Activated naive CD8-positive, alpha-beta T cell (primary cell): ENCODE measurements at regions not wholly inside any gene's neighbourhood (a gene's known extent, or its start where the extent isn't known, plus 50 kb on each side); places are given as distances from the start of the nearest gene placed in this dataset.

ENCODE experiments used
- H3K27ac Mint-ChIP-seq: one replicate; pipeline ENCODE4 v1.8.0; 2021; ENCODE audit warnings: mixed read lengths
- H3K27me3 Mint-ChIP-seq: one replicate; pipeline ENCODE4 v1.8.0; 2021; ENCODE audit warnings: mixed read lengths
- H3K36me3 Mint-ChIP-seq: one replicate; pipeline ENCODE4 v1.8.0; 2021; ENCODE audit warnings: mixed read lengths
- H3K4me1 Mint-ChIP-seq: one replicate; pipeline ENCODE4 v1.8.0; 2021; ENCODE audit warnings: low read depth, mixed read lengths
- H3K4me3 Mint-ChIP-seq: one replicate; pipeline ENCODE4 v1.8.0; 2021; ENCODE audit warnings: mild to moderate bottlenecking, mixed read lengths
- H3K9me3 Mint-ChIP-seq: one replicate; pipeline ENCODE4 v1.8.0; 2021; ENCODE audit warnings: low read depth, mixed read lengths

GRCh38 chr4:23741681-23742191, 148.1 kb downstream of the PPARGC1A start:
- H3K4me3 Mint-ChIP-seq, result no peak overlapping the region
- no peaks in the 10 kb centered on the region for H3K9me3 Mint-ChIP-seq
- no peaks in the 10 kb centered on the region for H3K36me3 Mint-ChIP-seq
- H3K27me3 Mint-ChIP-seq, result no peaks in the 10 kb centered on the region
- no peaks in the 10 kb centered on the region for H3K4me1 Mint-ChIP-seq
- H3K27ac Mint-ChIP-seq, result no peak overlapping the region

DNA sequence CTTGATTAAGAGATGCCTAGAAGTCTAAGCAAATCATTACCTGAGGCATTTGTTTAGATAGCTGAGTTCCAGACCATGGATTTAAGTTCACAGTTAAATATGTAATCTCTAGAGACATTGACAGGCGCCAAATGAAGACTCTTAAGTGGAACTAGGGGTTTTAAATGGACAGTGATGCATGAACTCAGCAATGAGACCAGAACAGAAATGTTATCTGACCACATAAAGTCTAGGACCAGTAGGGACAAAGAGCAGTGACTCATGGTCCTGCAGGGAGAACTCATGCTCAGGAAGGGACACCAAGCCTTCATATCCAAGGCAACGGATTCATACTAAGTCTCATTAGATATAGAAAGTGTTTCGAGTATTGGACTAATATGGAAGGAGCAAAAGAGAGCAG, 152.3 kb downstream of the PPARGC1A start:
- Mint-ChIP-seq H3K4me1 (no peaks in the 10 kb centered on the region), H3K27ac (no peak overlapping the region), H3K36me3 (no peaks in the 10 kb centered on the region), H3K27me3 (no peaks in the 10 kb centered on the region), H3K9me3 (no peaks in the 10 kb centered on the region), H3K4me3 (no peak overlapping the region)

DNA sequence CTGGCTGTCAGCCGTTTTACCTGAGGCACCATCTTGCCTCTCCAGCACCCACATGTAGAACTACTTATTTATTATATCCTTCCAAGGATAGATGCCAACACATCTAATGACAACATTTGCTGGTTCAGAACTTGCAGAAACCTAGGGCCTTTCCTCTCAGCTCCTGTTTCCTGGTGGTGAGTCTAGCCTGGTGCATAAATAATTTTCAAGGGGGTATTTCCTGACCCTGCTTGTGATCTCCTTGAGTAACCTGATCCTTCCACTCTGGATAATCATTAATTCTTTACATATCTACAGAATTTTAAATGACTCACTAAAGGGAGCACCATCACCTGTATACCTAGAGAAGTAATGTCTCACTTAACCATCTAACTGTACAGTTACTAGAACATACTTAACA, 153.4 kb downstream of the PPARGC1A start:
- H3K36me3 Mint-ChIP-seq, result no peaks in the 10 kb centered on the region
- no peaks in the 10 kb centered on the region for H3K4me1 Mint-ChIP-seq
- no peak overlapping the region for H3K4me3 Mint-ChIP-seq
- H3K9me3 Mint-ChIP-seq, result no peaks in the 10 kb centered on the region
- H3K27ac Mint-ChIP-seq, result no peak overlapping the region
- H3K27me3 Mint-ChIP-seq, result no peaks in the 10 kb centered on the region

DNA sequence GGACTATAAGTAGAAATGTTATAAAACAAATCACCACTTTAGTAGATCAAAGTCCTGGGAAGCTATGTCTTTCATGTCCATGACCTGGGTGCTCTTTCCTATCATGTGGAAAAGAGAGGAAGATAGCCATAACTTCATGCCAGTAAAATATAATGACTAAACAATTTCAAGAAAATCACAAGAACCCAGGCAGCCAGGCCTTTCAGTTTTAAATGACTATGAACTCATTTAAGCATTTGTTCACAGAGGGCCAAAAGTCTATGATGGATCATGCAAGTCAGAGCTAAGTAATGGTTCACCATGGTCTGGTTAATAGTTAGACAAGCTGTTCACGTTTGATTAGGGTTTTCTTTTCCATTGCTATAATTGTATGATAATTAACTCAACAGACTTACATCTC, 155.8 kb downstream of the PPARGC1A start:
- H3K9me3 Mint-ChIP-seq, result no peaks in the 10 kb centered on the region
- no peaks in the 10 kb centered on the region for H3K36me3 Mint-ChIP-seq
- no peaks in the 10 kb centered on the region for H3K4me1 Mint-ChIP-seq

DNA sequence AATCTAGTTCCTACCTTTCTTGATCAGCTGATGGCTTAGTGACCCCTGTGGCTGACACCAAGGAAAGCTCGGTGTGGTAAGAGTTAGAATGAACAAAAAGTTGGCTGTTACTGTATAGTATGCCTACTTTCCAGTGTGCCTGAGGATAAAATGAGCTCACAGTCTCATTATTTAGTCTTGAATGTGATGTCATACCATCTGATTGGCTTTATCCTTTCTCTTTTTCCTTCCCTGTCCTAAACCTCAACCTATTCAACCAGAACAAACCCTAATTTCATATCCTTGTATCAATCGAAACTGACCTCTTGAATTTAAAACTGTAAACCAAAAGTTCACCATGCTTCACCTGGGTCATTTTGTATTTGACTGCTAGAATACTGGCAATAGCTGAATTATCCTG, 156.4 kb downstream of the PPARGC1A start:
- Mint-ChIP-seq H3K27ac (no peak overlapping the region), H3K36me3 (no peaks in the 10 kb centered on the region), H3K4me3 (no peak overlapping the region), H3K4me1 (no peaks in the 10 kb centered on the region), H3K9me3 (no peaks in the 10 kb centered on the region), H3K27me3 (no peaks in the 10 kb centered on the region)

More for the DNA sequence above, 155.8 kb downstream of the PPARGC1A start:
- Mint-ChIP-seq H3K4me3 (no peak overlapping the region), H3K27ac (no peak overlapping the region), H3K27me3 (no peaks in the 10 kb centered on the region)

- H3K4me1 Mint-ChIP-seq, result no peaks in the 10 kb centered on the region
- H3K27me3 Mint-ChIP-seq, result no peaks in the 10 kb centered on the region
- no peaks in the 10 kb centered on the region for H3K9me3 Mint-ChIP-seq
- H3K27ac Mint-ChIP-seq, result no peak overlapping the region
- H3K4me3 Mint-ChIP-seq, result no peak overlapping the region
- H3K36me3 Mint-ChIP-seq, result no peaks in the 10 kb centered on the region
These were observed 158.8 kb downstream of the PPARGC1A start for GRCh38 chr4:23730998-23731397.

GRCh38 chr4:23728971-23729370, 160.9 kb downstream of the PPARGC1A start:
- Mint-ChIP-seq H3K4me3 (no peak overlapping the region), H3K9me3 (no peaks in the 10 kb centered on the region), H3K4me1 (no peaks in the 10 kb centered on the region), H3K27me3 (no peaks in the 10 kb centered on the region), H3K27ac (no peak overlapping the region), H3K36me3 (no peaks in the 10 kb centered on the region)

DNA sequence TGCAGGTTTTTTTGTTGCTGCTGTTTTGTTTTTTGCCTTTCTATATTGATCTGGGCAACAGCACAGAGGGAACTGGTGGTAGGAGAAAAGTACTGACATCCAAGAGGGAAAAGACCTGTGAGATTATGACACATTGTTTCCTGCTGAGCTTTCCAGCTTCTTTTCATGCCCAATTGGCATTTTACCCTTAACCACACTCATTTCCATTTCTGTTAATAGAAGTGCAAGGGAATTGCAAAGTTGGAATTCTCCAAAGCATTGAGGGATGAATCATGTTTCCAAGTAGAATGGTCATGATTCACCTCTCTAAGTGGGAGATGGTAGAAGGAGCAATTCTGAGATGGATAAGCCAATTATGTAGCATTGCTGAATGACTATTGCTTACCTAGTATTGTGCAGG, 161.5 kb downstream of the PPARGC1A start:
- H3K36me3 Mint-ChIP-seq, result no peaks in the 10 kb centered on the region
- no peak overlapping the region for H3K4me3 Mint-ChIP-seq
- no peaks in the 10 kb centered on the region for H3K9me3 Mint-ChIP-seq
- H3K27ac Mint-ChIP-seq, result no peak overlapping the region
- no peaks in the 10 kb centered on the region for H3K4me1 Mint-ChIP-seq
- no peaks in the 10 kb centered on the region for H3K27me3 Mint-ChIP-seq

DNA sequence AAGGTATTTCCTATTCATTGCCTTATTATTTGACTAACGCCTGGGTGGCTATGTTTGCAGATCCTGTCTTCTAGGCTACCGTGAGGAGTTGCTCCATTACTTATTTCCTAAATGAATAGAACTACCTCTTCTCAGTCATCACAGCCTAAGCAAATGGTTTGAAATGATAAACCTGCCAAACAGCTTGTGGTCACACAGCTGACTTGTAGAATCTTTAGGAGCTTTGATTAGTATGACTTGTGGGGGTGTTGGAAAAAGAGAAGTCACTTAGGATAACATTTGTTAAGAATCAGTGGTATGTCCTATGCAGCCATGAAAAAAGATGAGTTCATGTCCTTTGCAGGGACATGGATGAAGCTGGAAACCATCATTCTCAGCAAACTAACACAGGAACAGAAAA, 169.3 kb downstream of the PPARGC1A start:
- Mint-ChIP-seq H3K9me3 (no peaks in the 10 kb centered on the region), H3K4me1 (no peaks in the 10 kb centered on the region), H3K4me3 (no peak overlapping the region), H3K36me3 (no peaks in the 10 kb centered on the region), H3K27me3 (no peaks in the 10 kb centered on the region), H3K27ac (no peak overlapping the region)

DNA sequence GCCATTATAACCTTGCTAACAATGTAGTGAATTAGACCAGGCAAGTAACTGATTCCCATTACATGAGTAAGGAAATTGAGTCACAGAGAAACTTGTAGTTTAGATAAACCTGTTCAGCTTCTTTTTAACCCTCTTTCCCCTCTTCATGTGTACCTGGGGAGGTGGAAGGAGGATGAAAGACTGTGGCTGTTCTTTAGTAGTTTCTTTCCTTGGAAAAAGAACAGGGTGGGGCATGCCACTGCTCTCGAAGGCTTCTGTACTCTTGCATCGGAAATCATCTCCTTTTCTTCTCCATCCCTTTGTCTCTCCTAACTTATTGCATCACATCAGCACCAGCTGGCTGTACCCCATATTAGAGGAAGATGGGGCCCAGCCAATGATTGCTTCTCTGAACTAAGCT, 171.4 kb downstream of the PPARGC1A start:
- Mint-ChIP-seq H3K27ac (no peak overlapping the region), H3K27me3 (no peaks in the 10 kb centered on the region), H3K4me1 (no peaks in the 10 kb centered on the region), H3K4me3 (no peak overlapping the region), H3K36me3 (no peaks in the 10 kb centered on the region), H3K9me3 (no peaks in the 10 kb centered on the region)

GRCh38 chr4:23717528-23718248, 172.2 kb downstream of the PPARGC1A start:
- no peak overlapping the region for H3K27ac Mint-ChIP-seq
- H3K4me3 Mint-ChIP-seq, result no peak overlapping the region
- H3K4me1 Mint-ChIP-seq, result no peaks in the 10 kb centered on the region
- no peaks in the 10 kb centered on the region for H3K27me3 Mint-ChIP-seq
- no peaks in the 10 kb centered on the region for H3K36me3 Mint-ChIP-seq
- H3K9me3 Mint-ChIP-seq, result no peaks in the 10 kb centered on the region

- H3K36me3 Mint-ChIP-seq, result no peaks in the 10 kb centered on the region
- no peaks in the 10 kb centered on the region for H3K9me3 Mint-ChIP-seq
- no peak overlapping the region for H3K27ac Mint-ChIP-seq
- H3K27me3 Mint-ChIP-seq, result no peaks in the 10 kb centered on the region
- no peak overlapping the region for H3K4me3 Mint-ChIP-seq
- no peaks in the 10 kb centered on the region for H3K4me1 Mint-ChIP-seq
These were observed 179.5 kb downstream of the PPARGC1A start for GRCh38 chr4:23710298-23710697.

GRCh38 chr4:23707652-23708026, 182.2 kb downstream of the PPARGC1A start:
- Mint-ChIP-seq H3K4me1 (no peaks in the 10 kb centered on the region), H3K9me3 (no peaks in the 10 kb centered on the region), H3K4me3 (no peak overlapping the region), H3K27me3 (no peaks in the 10 kb centered on the region), H3K36me3 (no peaks in the 10 kb centered on the region), H3K27ac (no peak overlapping the region)

- H3K27ac Mint-ChIP-seq, result no peak overlapping the region
- no peaks in the 10 kb centered on the region for H3K36me3 Mint-ChIP-seq
- H3K27me3 Mint-ChIP-seq, result no peaks in the 10 kb centered on the region
- no peak overlapping the region for H3K4me3 Mint-ChIP-seq
- H3K4me1 Mint-ChIP-seq, result no peaks in the 10 kb centered on the region
- no peaks in the 10 kb centered on the region for H3K9me3 Mint-ChIP-seq
These were observed 182.7 kb downstream of the PPARGC1A start for GRCh38 chr4:23706972-23707651.

GRCh38 chr4:23700197-23700596, 189.7 kb downstream of the PPARGC1A start:
- H3K36me3 Mint-ChIP-seq, result no peaks in the 10 kb centered on the region
- H3K4me1 Mint-ChIP-seq, result no peaks in the 10 kb centered on the region
- H3K9me3 Mint-ChIP-seq, result no peaks in the 10 kb centered on the region
- no peaks in the 10 kb centered on the region for H3K27me3 Mint-ChIP-seq
- no peak overlapping the region for H3K4me3 Mint-ChIP-seq
- no peak overlapping the region for H3K27ac Mint-ChIP-seq

DNA sequence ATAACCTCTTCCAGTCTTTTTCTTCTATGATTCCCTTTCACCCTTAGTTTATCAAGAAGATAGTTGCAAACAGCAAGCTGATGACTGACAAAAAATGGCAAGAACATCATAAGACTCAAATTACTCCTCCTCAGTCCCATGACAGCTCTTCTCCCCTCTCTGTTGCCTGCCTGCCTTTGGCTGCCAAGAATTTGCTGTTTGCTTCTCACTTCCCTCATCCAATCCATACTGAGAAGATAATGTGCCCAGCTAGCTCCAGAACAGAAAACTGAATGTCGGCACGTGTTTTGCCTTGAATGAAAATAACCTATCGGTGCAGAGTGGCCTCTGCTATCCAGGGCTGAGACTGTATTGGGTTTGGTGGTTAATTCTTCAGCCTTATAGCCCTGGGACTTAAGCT, 192.1 kb downstream of the PPARGC1A start:
- Mint-ChIP-seq H3K4me1 (no peaks in the 10 kb centered on the region), H3K27me3 (no peaks in the 10 kb centered on the region), H3K9me3 (no peaks in the 10 kb centered on the region), H3K27ac (no peak overlapping the region), H3K4me3 (no peak overlapping the region), H3K36me3 (no peaks in the 10 kb centered on the region)
